Endothelial cell of umbilical vein (primary cell): ENCODE measurements at regions not wholly inside any gene's neighbourhood (a gene's known extent, or its start where the extent isn't known, plus 50 kb on each side); places are given as distances from the start of the nearest gene placed in this dataset.

Experiments
- BruUV-seq: library from RNA; stranded (reverse); fragments of 400-500 nt; replicated peaks from 2 replicates; lab custom pipeline; 2021; lab: Mats Ljungman, UMichigan
- CTCF ChIA-PET: fragments of 300-600, 350-600 bp; sonication (Branson Sonifier 250); formaldehyde crosslinking; loops from one replicate; lab custom pipeline; 2021; ENCODE audit warnings: antibody characterized with exemption, inconsistent platforms; lab: Charles Lee
- POLR2A ChIA-PET: fragments of 300-600, 350-600 bp; sonication (Branson Sonifier 250); formaldehyde crosslinking; loops from one replicate; lab custom pipeline; 2021; ENCODE audit warnings: antibody characterized with exemption, inconsistent platforms; lab: Charles Lee
- DNase-seq: peaks from one replicate; pipeline ENCODE4 v3.0.0-alpha.2; 2011; ENCODE audit warnings: low read depth, low spot score
- FAIRE-seq: peaks from 2 replicates; lab custom pipeline; 2011; peaks lifted over from hg19 to GRCh38; lab: Jason Lieb, UNC
- H2AFZ ChIP-seq: 2 replicates; pipeline ENCODE4 v1.6.0; 2012; ENCODE audit warnings: low read depth, low read length, control low read depth, inconsistent platforms
- H3K27ac ChIP-seq: 2 replicates; pipeline ENCODE4 v1.5.1; 2011; ENCODE audit warnings: low read depth, mild to moderate bottlenecking, control low read depth, low read length, moderate library complexity; ENCODE audit not compliant: insufficient read depth
- H3K27me3 ChIP-seq, 2 experiments: 2 replicates each; pipeline versions ENCODE4 v1.6.0 to v1.6.1; 2011; ENCODE audit warnings: low read length in 2 of 2, mixed read lengths in 1 of 2; ENCODE audit not compliant: control insufficient read depth in 2 of 2, insufficient read depth in 2 of 2
- H3K36me3 ChIP-seq, 2 experiments: 2 replicates in 1 of 2; 3 replicates in 1 of 2; pipeline ENCODE4 v1.5.1; 2011; ENCODE audit warnings: low read length in 2 of 2, mild to moderate bottlenecking in 1 of 2, moderate library complexity in 1 of 2; ENCODE audit not compliant: control insufficient read depth in 2 of 2, insufficient read depth in 2 of 2; ENCODE audit errors: extremely low read depth in 1 of 2
- H3K4me1 ChIP-seq: 3 replicates; pipeline ENCODE4 v1.5.1; 2011; ENCODE audit warnings: mild to moderate bottlenecking, low read length; ENCODE audit not compliant: control insufficient read depth, insufficient read depth; ENCODE audit errors: extremely low read depth
- H3K4me2 ChIP-seq: 2 replicates; pipeline ENCODE4 v1.6.1; 2011; ENCODE audit warnings: low read length, control low read depth, mixed read lengths; ENCODE audit not compliant: insufficient read depth
- H3K4me3 ChIP-seq, 3 experiments: fragments of 200-600 bp in 1 of 3; sonication (generic), shearing (Covaris generic) in 1 of 3; replicated peaks in 1 of 3; 2 replicates each; pipeline ENCODE4 v1.5.1; 2011 to 2016; ENCODE audit warnings: control low read depth in 3 of 3, low read length in 3 of 3, mild to moderate bottlenecking in 2 of 3, inconsistent platforms in 1 of 3, low read depth in 1 of 3, moderate library complexity in 1 of 3; ENCODE audit not compliant: insufficient read depth in 1 of 3
- H3K79me2 ChIP-seq: 2 replicates; pipeline ENCODE4 v1.6.0; 2012; ENCODE audit warnings: low read length, inconsistent platforms; ENCODE audit not compliant: control insufficient read depth, insufficient read depth
- H3K9ac ChIP-seq: replicated peaks from 2 replicates; pipeline ENCODE3; 2011; ENCODE audit warnings: low read length, control low read depth; ENCODE audit not compliant: insufficient read depth; ENCODE audit errors: extremely low read depth
- H3K9me1 ChIP-seq: replicated peaks from 3 replicates; pipeline ENCODE4 v1.6.0; 2011; ENCODE audit warnings: mild to moderate bottlenecking, low read length; ENCODE audit not compliant: control insufficient read depth, insufficient read depth; ENCODE audit errors: extremely low read depth
- H3K9me3 ChIP-seq: replicated peaks from 2 replicates; pipeline ENCODE4 v1.5.1; 2012; ENCODE audit warnings: low read length, inconsistent platforms; ENCODE audit not compliant: control insufficient read depth, insufficient read depth
- H4K20me1 ChIP-seq: replicated peaks from 2 replicates; pipeline ENCODE3; 2011; ENCODE audit warnings: mild to moderate bottlenecking, low read length; ENCODE audit not compliant: control insufficient read depth, insufficient read depth; ENCODE audit errors: extremely low read depth
- EZH2 ChIP-seq: IDR thresholded peaks from 2 replicates; pipeline ENCODE4 v1.6.1; 2012; ENCODE audit warnings: borderline replicate concordance, low read depth, mild to moderate bottlenecking, moderate library complexity, low read length, inconsistent platforms; ENCODE audit not compliant: severe bottlenecking
- FOS ChIP-seq: IDR thresholded peaks from 2 replicates; pipeline ENCODE4 v1.6.1; 2011; ENCODE audit warnings: mild to moderate bottlenecking, low read length, moderate library complexity, borderline replicate concordance; ENCODE audit not compliant: insufficient read depth
- GATA2 ChIP-seq: IDR thresholded peaks from 2 replicates; pipeline ENCODE4 v1.7.0; 2011; ENCODE audit warnings: low read depth, mild to moderate bottlenecking, moderate library complexity, mixed read lengths, low read length; ENCODE audit not compliant: insufficient read length, insufficient read depth
- JUN ChIP-seq: IDR thresholded peaks from 2 replicates; pipeline ENCODE4 v1.6.1; 2011; ENCODE audit warnings: borderline replicate concordance, low read depth; ENCODE audit not compliant: insufficient read length, insufficient read depth
- MYC ChIP-seq: IDR thresholded peaks from one replicate; pipeline ENCODE4 v1.6.1; 2011; ENCODE audit warnings: mild to moderate bottlenecking, low read depth, low read length
- POLR2A ChIP-seq: IDR thresholded peaks from 2 replicates; pipeline ENCODE4 v1.6.1; 2012; ENCODE audit warnings: low read depth, mild to moderate bottlenecking, control low read depth, low read length
- POLR2AphosphoS5 ChIP-seq: IDR thresholded peaks from 2 replicates; pipeline ENCODE4 v1.6.1; 2012; ENCODE audit warnings: low read depth, mild to moderate bottlenecking, control low read depth, low read length, moderate library complexity; ENCODE audit not compliant: insufficient read depth
- dilution Hi-C: fragments of 300-500 bp; cut with MboI; formaldehyde crosslinking; loops from one replicate; pipeline ENCODE4 v1.15.0; 2019; ENCODE audit warnings: low sequenced_read_pairs; ENCODE audit not compliant: extremely low pct_ligation_motif_present
- intact Hi-C: fragments of 100-400 bp; cut with micrococcal nuclease; formaldehyde crosslinking; loops from one replicate; pipeline ENCODE4 v1.10.0; 2022
- TF ChIP-seq, protein P1 (sequence below): IDR thresholded peaks from 2 replicates; pipeline ENCODE4 v1.6.1; 2011; ENCODE audit not compliant: insufficient read depth, insufficient read length
- TF ChIP-seq, protein P2 (sequence below), 2 donors: IDR thresholded peaks; 1 replicate in 1 of 2; 2 replicates in 1 of 2; pipeline ENCODE4 v1.5.1; 2011; ENCODE audit warnings: low read length in 2 of 2, mild to moderate bottlenecking in 2 of 2, moderate library complexity in 2 of 2, control low read depth in 1 of 2, inconsistent platforms in 1 of 2, low read depth in 1 of 2; ENCODE audit not compliant: insufficient read depth in 1 of 2; ENCODE audit errors: extremely low read depth in 1 of 2

DNA sequence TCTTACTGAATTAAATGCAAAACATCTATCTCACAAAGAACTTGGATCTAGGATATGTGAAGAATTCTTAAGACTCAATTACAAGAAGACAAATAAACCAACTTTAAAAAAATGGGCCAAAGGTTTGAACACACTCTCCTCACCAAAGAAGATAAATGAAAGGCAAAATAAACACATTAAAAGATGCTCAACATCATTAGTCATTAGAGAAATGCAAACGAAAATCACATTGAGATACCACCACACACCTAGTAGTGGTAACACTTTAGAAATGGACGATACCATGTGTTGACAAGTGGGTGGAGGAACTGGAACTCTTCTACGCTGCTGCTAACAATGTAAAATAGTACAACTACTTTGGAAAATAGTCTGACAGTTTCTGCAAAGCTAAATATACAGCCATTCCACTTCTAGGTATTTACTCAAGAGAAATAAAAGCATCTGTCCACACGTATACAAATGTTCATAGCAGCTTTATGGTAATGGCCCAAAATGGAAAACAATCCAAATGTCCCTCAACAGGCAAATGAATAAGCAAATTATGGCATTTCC, 194.3 kb downstream of the RHOU start:
- CTCF ChIA-PET = no interaction called here
- intact Hi-C loops = no loop called here

More for the DNA sequence above, 194.3 kb downstream of the RHOU start:
- Histone ChIP-seq H3K9me1 (no peaks in the 10 kb centered on the region), H3K9ac (no peak overlapping the region), H3K79me2 (no peaks in the 10 kb centered on the region), H3K4me1 (no peaks in the 10 kb centered on the region), H4K20me1 (no peaks in the 10 kb centered on the region), H3K4me2 (no peak overlapping the region), H2AFZ (no peak overlapping the region), H3K9me3 (no peaks in the 10 kb centered on the region), H3K4me3 (no peak overlapping the region), H3K27ac (no peak overlapping the region), H3K27me3 (peaks cover 0 to 1% of the 10 kb centered on the region in 2 experiments), H3K36me3 (no peaks in the 10 kb centered on the region)
- dilution Hi-C loops = no loop called here
- FAIRE-seq (no peak), DNase-seq (no peak)
- no TSS peak for BruUV-seq
- TF ChIP-seq POLR2AphosphoS5 = no peak
- no peak for TF ChIP-seq JUN
- TF ChIP-seq, protein P1, sequence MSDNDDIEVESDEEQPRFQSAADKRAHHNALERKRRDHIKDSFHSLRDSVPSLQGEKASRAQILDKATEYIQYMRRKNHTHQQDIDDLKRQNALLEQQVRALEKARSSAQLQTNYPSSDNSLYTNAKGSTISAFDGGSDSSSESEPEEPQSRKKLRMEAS = no peak
- TF ChIP-seq, protein P2, sequence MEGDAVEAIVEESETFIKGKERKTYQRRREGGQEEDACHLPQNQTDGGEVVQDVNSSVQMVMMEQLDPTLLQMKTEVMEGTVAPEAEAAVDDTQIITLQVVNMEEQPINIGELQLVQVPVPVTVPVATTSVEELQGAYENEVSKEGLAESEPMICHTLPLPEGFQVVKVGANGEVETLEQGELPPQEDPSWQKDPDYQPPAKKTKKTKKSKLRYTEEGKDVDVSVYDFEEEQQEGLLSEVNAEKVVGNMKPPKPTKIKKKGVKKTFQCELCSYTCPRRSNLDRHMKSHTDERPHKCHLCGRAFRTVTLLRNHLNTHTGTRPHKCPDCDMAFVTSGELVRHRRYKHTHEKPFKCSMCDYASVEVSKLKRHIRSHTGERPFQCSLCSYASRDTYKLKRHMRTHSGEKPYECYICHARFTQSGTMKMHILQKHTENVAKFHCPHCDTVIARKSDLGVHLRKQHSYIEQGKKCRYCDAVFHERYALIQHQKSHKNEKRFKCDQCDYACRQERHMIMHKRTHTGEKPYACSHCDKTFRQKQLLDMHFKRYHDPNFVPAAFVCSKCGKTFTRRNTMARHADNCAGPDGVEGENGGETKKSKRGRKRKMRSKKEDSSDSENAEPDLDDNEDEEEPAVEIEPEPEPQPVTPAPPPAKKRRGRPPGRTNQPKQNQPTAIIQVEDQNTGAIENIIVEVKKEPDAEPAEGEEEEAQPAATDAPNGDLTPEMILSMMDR (IDR thresholded peaks at IDR 0.05; ENCODE audit: extremely low read depth in 1 of 2, insufficient read depth in 1 of 2, low read depth in 1 of 2, low read length in 2 of 2) = no peak
- TF ChIP-seq MYC = no peak
- no peak for TF ChIP-seq FOS
- TF ChIP-seq EZH2 = no peak
- TF ChIP-seq GATA2 = no peak
- TF ChIP-seq POLR2A = no peak
- POLR2A ChIA-PET = no interaction called here
